HepG2 (cell line): ENCODE measurements at regions not wholly inside any gene's neighbourhood (a gene's known extent, or its start where the extent isn't known, plus 50 kb on each side); places are given as distances from the start of the nearest gene placed in this dataset.

Experiments
- ATAC-seq: fragments of 200-7000 bp; cut with Tn5 transposase; 3 replicates; pipeline ENCODE4 v1.9.1; 2020; ENCODE audit warnings: mild to moderate bottlenecking, moderate library complexity
- BruUV-seq: library from RNA; stranded (reverse); fragments of 400-500 nt; replicated peaks from 2 replicates; lab custom pipeline; 2021; lab: Mats Ljungman, UMichigan
- CTCF ChIA-PET: fragments of 300-600 bp; formaldehyde crosslinking; extraction: SDS; loops from one replicate; lab custom pipeline; 2021; ENCODE audit warnings: low total read pairs, inconsistent platforms, low intra/inter-chr PET ratio; lab: Yijun Ruan, JAX
- POLR2A ChIA-PET: fragments of 350-600 bp; sonication (Branson Sonifier 250); formaldehyde crosslinking; loops from one replicate; lab custom pipeline; 2020; ENCODE audit warnings: antibody characterized with exemption, inconsistent platforms; lab: Yijun Ruan, JAX
- DNase-seq: peaks from one replicate; pipeline ENCODE4 v3.0.0-alpha.2; 2015; ENCODE audit warnings: low spot score
- FAIRE-seq: peaks from 3 replicates; lab custom pipeline; 2011; peaks lifted over from hg19 to GRCh38; lab: Jason Lieb, UNC
- H2AFZ ChIP-seq: one replicate; pipeline ENCODE4 v1.6.1; 2011; ENCODE audit warnings: low read length, inconsistent platforms
- H3K27ac ChIP-seq: fragments of 300-600 bp; 3 replicates; pipeline ENCODE4 v1.8.0; 2011; ENCODE audit warnings: mixed run types, mild to moderate bottlenecking, mixed read lengths, low read length, inconsistent platforms; ENCODE audit not compliant: insufficient read depth; ENCODE audit errors: extremely low read length
- H3K27me3 ChIP-seq, 2 experiments: fragments of 200-600 bp in 1 of 2; 2 replicates in 1 of 2; 3 replicates in 1 of 2; pipeline versions ENCODE4 v1.6.0 to v1.8.0; 2011; ENCODE audit warnings: low read length in 2 of 2, mild to moderate bottlenecking in 2 of 2, moderate library complexity in 2 of 2, inconsistent platforms in 1 of 2; ENCODE audit not compliant: insufficient read depth in 2 of 2, control insufficient read depth in 1 of 2
- H3K36me3 ChIP-seq, 2 experiments: fragments of 200-600 bp in 1 of 2; replicated peaks in 1 of 2; 2 replicates in 1 of 2; 3 replicates in 1 of 2; pipeline versions ENCODE4 v1.5.1 to v1.8.0; 2011; ENCODE audit warnings: low read length in 2 of 2, inconsistent platforms in 1 of 2; ENCODE audit not compliant: insufficient read depth in 2 of 2, control insufficient read depth in 1 of 2
- H3K4me1 ChIP-seq: 2 replicates; pipeline ENCODE4 v1.5.1; 2012; ENCODE audit warnings: low read length, inconsistent platforms; ENCODE audit not compliant: insufficient read depth
- H3K4me2 ChIP-seq: 2 replicates; pipeline ENCODE4 v1.6.0; 2011; ENCODE audit warnings: low read depth, low read length, inconsistent platforms
- H3K4me3 ChIP-seq, 3 experiments: fragments of 200-600 bp in 1 of 3; sonication (generic), shearing (Covaris generic) in 1 of 3; replicated peaks in 1 of 3; 2 replicates each; pipeline ENCODE4 v1.5.1; 2011 to 2016; ENCODE audit warnings: low read length in 3 of 3, inconsistent platforms in 2 of 3, low read depth in 2 of 3, mild to moderate bottlenecking in 2 of 3, control low read depth in 1 of 3, mixed read lengths in 1 of 3; ENCODE audit not compliant: insufficient read depth in 1 of 3
- H3K79me2 ChIP-seq: one replicate; pipeline ENCODE4 v1.6.1; 2011; ENCODE audit warnings: low read length, inconsistent platforms; ENCODE audit not compliant: insufficient read depth
- H3K9ac ChIP-seq: 2 replicates; pipeline ENCODE4 v1.6.0; 2011; ENCODE audit warnings: mild to moderate bottlenecking, low read depth, low read length, inconsistent platforms; ENCODE audit not compliant: insufficient read depth
- H3K9me3 ChIP-seq: 2 replicates; pipeline ENCODE4 v1.5.1; 2012; ENCODE audit warnings: mild to moderate bottlenecking, low read length
- H4K20me1 ChIP-seq: 2 replicates; pipeline ENCODE4 v1.6.0; 2011; ENCODE audit warnings: inconsistent platforms, mild to moderate bottlenecking, low read length, moderate library complexity; ENCODE audit not compliant: insufficient read depth
- DDIT3 ChIP-seq: sonication (generic); formaldehyde crosslinking; IDR thresholded peaks from 2 replicates; pipeline ENCODE4 v1.4.0; 2020; ENCODE audit warnings: mild to moderate bottlenecking, missing genetic modification reagents
- HNRNPL ChIP-seq: fragments of 200-400 bp; formaldehyde crosslinking; IDR thresholded peaks from 2 replicates; pipeline ENCODE4 v1.6.1; 2017; ENCODE audit warnings: mild to moderate bottlenecking, low read depth, low read length
- JUNB ChIP-seq: sonication (generic); formaldehyde crosslinking; IDR thresholded peaks from 2 replicates; pipeline ENCODE4 v1.8.0; 2022; ENCODE audit warnings: missing genetic modification reagents, mild to moderate bottlenecking, borderline replicate concordance
- MBD4 ChIP-seq: IDR thresholded peaks from 2 replicates; pipeline ENCODE4 v1.6.1; 2012; ENCODE audit warnings: low read length, inconsistent platforms, borderline replicate concordance
- NR1H2 ChIP-seq: sonication (generic); formaldehyde crosslinking; IDR thresholded peaks from 2 replicates; pipeline ENCODE4 v1.8.1; 2022; ENCODE audit warnings: low read depth, missing genetic modification reagents, borderline replicate concordance
- POGZ ChIP-seq: sonication (generic); formaldehyde crosslinking; IDR thresholded peaks from 2 replicates; pipeline ENCODE4 v1.4.0; 2020; ENCODE audit warnings: mild to moderate bottlenecking, missing genetic modification reagents
- PPARG ChIP-seq: conservative IDR thresholded peaks from 2 replicates; pipeline ENCODE4 v1.6.1; 2016; ENCODE audit warnings: missing biosample characterization, missing genetic modification reagents
- RAD21 ChIP-seq: fragments of 450-650 bp; formaldehyde crosslinking; IDR thresholded peaks from 2 replicates; pipeline ENCODE4 v1.5.0; 2020; ENCODE audit warnings: mild to moderate bottlenecking
- SOX6 ChIP-seq, 2 experiments: fragments of 450-650 bp in 1 of 2; sonication (generic) in 1 of 2; formaldehyde crosslinking in 1 of 2; IDR thresholded peaks; 2 replicates each; pipeline versions ENCODE4 v1.4.0 to v1.6.1; 2017 to 2020; ENCODE audit warnings: antibody characterized with exemption in 1 of 2, mild to moderate bottlenecking in 1 of 2, missing genetic modification reagents in 1 of 2
- ZNF230 ChIP-seq: sonication (generic); formaldehyde crosslinking; IDR thresholded peaks from 2 replicates; pipeline ENCODE4 v1.4.0; 2020; ENCODE audit warnings: mild to moderate bottlenecking, missing genetic modification reagents
- ZNF460 ChIP-seq: sonication (generic); formaldehyde crosslinking; IDR thresholded peaks from 2 replicates; pipeline ENCODE4 v1.5.1; 2020; ENCODE audit warnings: missing genetic modification reagents, mild to moderate bottlenecking, borderline replicate concordance
- ZNF605 ChIP-seq: sonication (generic); formaldehyde crosslinking; IDR thresholded peaks from 2 replicates; pipeline ENCODE4 v1.8.0; 2022; ENCODE audit warnings: mild to moderate bottlenecking, missing genetic modification reagents
- ZNF709 ChIP-seq: sonication (generic); formaldehyde crosslinking; IDR thresholded peaks from 2 replicates; pipeline ENCODE4 v1.5.0; 2020; ENCODE audit warnings: mild to moderate bottlenecking, missing genetic modification reagents
- ZNF839 ChIP-seq: sonication (generic); formaldehyde crosslinking; IDR thresholded peaks from 2 replicates; pipeline ENCODE4 v1.4.0; 2020; ENCODE audit warnings: missing genetic modification reagents, mild to moderate bottlenecking, borderline replicate concordance
- whole genome bisulfite sequencing: methylation state at CpG from one replicate; pipeline ENCODE4 v1.1.6; 2017; ENCODE audit warnings: low lambda C conversion rate; 5-methylcytosine and 5-hydroxymethylcytosine counted together
- in situ Hi-C: cut with HindIII; loops from 2 replicates; pipeline ENCODE4 v1.10.0; 2017; ENCODE audit warnings: low pct_unique_long_range_greater_than_20kb; ENCODE audit not compliant: extremely low pct_ligation_motif_present
- intact Hi-C: fragments of 100-400 bp; cut with micrococcal nuclease; formaldehyde crosslinking; loops from one replicate; pipeline ENCODE4 v1.10.0; 2022; ENCODE audit not compliant: unreplicated experiment
- TF ChIP-seq, protein P1 (sequence below): sonication (generic); formaldehyde crosslinking; IDR thresholded peaks from one replicate; pipeline ENCODE4 v1.5.1; 2020; ENCODE audit warnings: mild to moderate bottlenecking, missing genetic modification reagents; ENCODE audit errors: not compliant biosample characterization

GRCh38 chr12:91951571-91951970 lies 194.1 kb downstream of the BTG1 start:
- WGBS = 75% methylated on average over 5 of the region's 5 CpGs
- FAIRE-seq = no peak
- Histone ChIP-seq H3K36me3 (no peaks in the 10 kb centered on the region), H3K4me1 (no peaks in the 10 kb centered on the region), H3K79me2 (no peaks in the 10 kb centered on the region), H3K4me3 (no peak overlapping the region), H3K9ac (no peak overlapping the region), H3K4me2 (no peak overlapping the region), H3K9me3 (no peaks in the 10 kb centered on the region), H2AFZ (no peak overlapping the region), H3K27me3 (no peaks in the 10 kb centered on the region), H4K20me1 (no peaks in the 10 kb centered on the region), H3K27ac (no peak overlapping the region)
- no peak for DNase-seq
- POLR2A ChIA-PET = no interaction called here
- in situ Hi-C loops (no loop called here), intact Hi-C loops (no loop called here)
- BruUV-seq = no TSS peak
- CTCF ChIA-PET = no interaction called here
- TF ChIP-seq SOX6 (IDR thresholded peaks at IDR 0.05) (no peak), SOX6 (CRISPR knock-in tag; IDR thresholded peaks at IDR 0.05) (no peak), MBD4 (no peak), HNRNPL (no peak), DDIT3 (CRISPR knock-in tag) (no peak), ZNF709 (no peak), ZNF230 (no peak), ZNF839 (CRISPR knock-in tag) (no peak), POGZ (no peak), ZNF460 (CRISPR knock-in tag) (no peak), PPARG (CRISPR knock-in tag) (no peak), JUNB (CRISPR knock-in tag) (no peak), ZNF605 (CRISPR knock-in tag) (no peak), NR1H2 (CRISPR knock-in tag) (no peak), RAD21 (CRISPR knock-in tag) (no peak)
- TF ChIP-seq, protein P1, sequence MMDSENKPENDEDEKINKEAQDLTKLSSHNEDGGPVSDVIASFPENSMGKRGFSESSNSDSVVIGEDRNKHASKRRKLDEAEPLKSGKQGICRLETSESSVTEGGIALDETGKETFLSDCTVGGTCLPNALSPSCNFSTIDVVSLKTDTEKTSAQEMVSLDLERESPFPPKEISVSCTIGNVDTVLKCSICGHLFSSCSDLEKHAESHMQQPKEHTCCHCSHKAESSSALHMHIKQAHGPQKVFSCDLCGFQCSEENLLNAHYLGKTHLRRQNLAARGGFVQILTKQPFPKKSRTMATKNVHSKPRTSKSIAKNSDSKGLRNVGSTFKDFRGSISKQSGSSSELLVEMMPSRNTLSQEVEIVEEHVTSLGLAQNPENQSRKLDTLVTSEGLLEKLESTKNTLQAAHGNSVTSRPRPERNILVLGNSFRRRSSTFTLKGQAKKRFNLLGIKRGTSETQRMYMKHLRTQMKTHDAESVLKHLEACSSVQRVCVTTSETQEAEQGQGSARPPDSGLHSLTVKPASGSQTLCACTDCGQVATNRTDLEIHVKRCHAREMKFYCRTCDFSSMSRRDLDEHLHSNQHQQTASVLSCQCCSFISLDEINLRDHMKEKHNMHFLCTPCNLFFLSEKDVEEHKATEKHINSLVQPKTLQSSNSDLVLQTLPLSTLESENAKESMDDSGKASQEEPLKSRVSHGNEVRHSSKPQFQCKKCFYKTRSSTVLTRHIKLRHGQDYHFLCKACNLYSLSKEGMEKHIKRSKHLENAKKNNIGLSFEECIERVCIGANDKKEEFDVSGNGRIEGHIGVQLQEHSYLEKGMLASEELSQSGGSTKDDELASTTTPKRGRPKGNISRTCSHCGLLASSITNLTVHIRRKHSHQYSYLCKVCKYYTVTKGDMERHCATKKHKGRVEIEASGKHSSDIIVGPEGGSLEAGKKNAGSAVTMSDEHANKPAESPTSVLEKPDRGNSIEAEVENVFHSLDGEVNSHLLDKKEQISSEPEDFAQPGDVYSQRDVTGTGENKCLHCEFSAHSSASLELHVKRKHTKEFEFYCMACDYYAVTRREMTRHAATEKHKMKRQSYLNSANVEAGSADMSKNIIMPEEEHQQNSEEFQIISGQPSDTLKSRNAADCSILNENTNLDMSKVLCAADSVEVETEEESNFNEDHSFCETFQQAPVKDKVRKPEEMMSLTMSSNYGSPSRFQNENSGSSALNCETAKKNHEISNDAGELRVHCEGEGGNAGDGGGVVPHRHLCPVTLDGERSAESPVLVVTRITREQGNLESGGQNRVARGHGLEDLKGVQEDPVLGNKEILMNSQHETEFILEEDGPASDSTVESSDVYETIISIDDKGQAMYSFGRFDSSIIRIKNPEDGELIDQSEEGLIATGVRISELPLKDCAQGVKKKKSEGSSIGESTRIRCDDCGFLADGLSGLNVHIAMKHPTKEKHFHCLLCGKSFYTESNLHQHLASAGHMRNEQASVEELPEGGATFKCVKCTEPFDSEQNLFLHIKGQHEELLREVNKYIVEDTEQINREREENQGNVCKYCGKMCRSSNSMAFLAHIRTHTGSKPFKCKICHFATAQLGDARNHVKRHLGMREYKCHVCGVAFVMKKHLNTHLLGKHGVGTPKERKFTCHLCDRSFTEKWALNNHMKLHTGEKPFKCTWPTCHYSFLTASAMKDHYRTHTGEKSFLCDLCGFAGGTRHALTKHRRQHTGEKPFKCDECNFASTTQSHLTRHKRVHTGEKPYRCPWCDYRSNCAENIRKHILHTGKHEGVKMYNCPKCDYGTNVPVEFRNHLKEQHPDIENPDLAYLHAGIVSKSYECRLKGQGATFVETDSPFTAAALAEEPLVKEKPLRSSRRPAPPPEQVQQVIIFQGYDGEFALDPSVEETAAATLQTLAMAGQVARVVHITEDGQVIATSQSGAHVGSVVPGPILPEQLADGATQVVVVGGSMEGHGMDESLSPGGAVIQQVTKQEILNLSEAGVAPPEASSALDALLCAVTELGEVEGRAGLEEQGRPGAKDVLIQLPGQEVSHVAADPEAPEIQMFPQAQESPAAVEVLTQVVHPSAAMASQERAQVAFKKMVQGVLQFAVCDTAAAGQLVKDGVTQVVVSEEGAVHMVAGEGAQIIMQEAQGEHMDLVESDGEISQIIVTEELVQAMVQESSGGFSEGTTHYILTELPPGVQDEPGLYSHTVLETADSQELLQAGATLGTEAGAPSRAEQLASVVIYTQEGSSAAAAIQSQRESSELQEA (CRISPR knock-in tag) = no peak
- no peak for ATAC-seq
